HCT116 (cell line): ENCODE measurements at regions not wholly inside any gene's neighbourhood (a gene's known extent, or its start where the extent isn't known, plus 50 kb on each side); places are given as distances from the start of the nearest gene placed in this dataset.

ENCODE experiments used
- ATAC-seq: fragments of 200-7000 bp; cut with Tn5 transposase; 2 replicates; pipeline ENCODE4 v1.9.1; 2020; ENCODE audit warnings: mild to moderate bottlenecking, moderate library complexity
- BruUV-seq: library from RNA; stranded (reverse); fragments of 400-500 nt; replicated peaks from 2 replicates; lab custom pipeline; 2021; lab: Mats Ljungman, UMichigan
- CTCF ChIA-PET: fragments of 300-600 bp; sonication (Branson Sonifier 250); formaldehyde crosslinking; loops from one replicate; lab custom pipeline; 2021; ENCODE audit warnings: antibody characterized with exemption; lab: Charles Lee
- POLR2A ChIA-PET: fragments of 300-600, 350-600 bp; sonication (Branson Sonifier 250); formaldehyde crosslinking; loops from one replicate; lab custom pipeline; 2021; ENCODE audit warnings: antibody characterized with exemption; lab: Charles Lee
- RAD21 ChIA-PET, 2 experiments: fragments of 300-600 bp; sonication (Branson Sonifier 250); formaldehyde crosslinking; loops; one replicate each; lab custom pipeline; 2023; ENCODE audit warnings: low total read pairs in 2 of 2; ENCODE audit not compliant: uncharacterized antibody in 2 of 2, unreplicated experiment in 2 of 2, low non-redundant PET in 1 of 2; lab: Charles Lee
- DNase-seq: peaks from one replicate; pipeline ENCODE4 v3.0.0-alpha.2; 2010; ENCODE audit warnings: low read depth, low spot score
- H2AFZ ChIP-seq: fragments of 200-600 bp; shearing (Covaris generic), sonication (generic); 2 replicates; pipeline ENCODE4 v1.6.1; 2017; ENCODE audit warnings: low read depth, mixed run types, mixed read lengths, antibody characterized with exemption, low read length; ENCODE audit not compliant: poor library complexity, severe bottlenecking
- H3K27ac ChIP-seq: 2 replicates; pipeline ENCODE4 v1.5.1; 2012; ENCODE audit warnings: low read depth, low read length
- H3K27me3 ChIP-seq: fragments of 200-600 bp; sonication (generic); 2 replicates; pipeline ENCODE4 v1.6.1; 2016; ENCODE audit warnings: mixed run types, low read length, mixed read lengths; ENCODE audit not compliant: insufficient read depth
- H3K36me3 ChIP-seq, 2 experiments: fragments of 200-500 bp in 1 of 2; fragments of 200-600 bp in 1 of 2; sonication (Bioruptor generic) in 1 of 2; sonication (generic) in 1 of 2; 2 replicates each; pipeline versions ENCODE4 v1.5.1 to v1.6.1; 2014 to 2016; ENCODE audit warnings: low read length in 2 of 2, inconsistent platforms in 1 of 2, mixed read lengths in 1 of 2, mixed run types in 1 of 2; ENCODE audit not compliant: insufficient read depth in 2 of 2, control insufficient read depth in 1 of 2
- H3K4me1 ChIP-seq, 2 experiments: fragments of 200-600 bp in 1 of 2; sonication (generic) in 1 of 2; 2 replicates each; pipeline versions ENCODE4 v1.5.1 to v1.6.1; 2012 to 2017; ENCODE audit warnings: low read length in 2 of 2, inconsistent platforms in 1 of 2, mild to moderate bottlenecking in 1 of 2, mixed read lengths in 1 of 2, mixed run types in 1 of 2, moderate library complexity in 1 of 2; ENCODE audit not compliant: insufficient read depth in 2 of 2, control insufficient read depth in 1 of 2
- H3K4me2 ChIP-seq: fragments of 200-600 bp; sonication (generic); 2 replicates; pipeline ENCODE4 v1.6.1; 2017; ENCODE audit warnings: mixed run types, low read length, mixed read lengths
- H3K4me3 ChIP-seq, 2 experiments: fragments of 200-600 bp in 1 of 2; sonication (generic) in 1 of 2; replicated peaks in 1 of 2; 2 replicates each; pipeline ENCODE4 v1.5.1; 2011 to 2016; ENCODE audit warnings: low read length in 2 of 2, control low read depth in 1 of 2, low read depth in 1 of 2, mild to moderate bottlenecking in 1 of 2, mixed read lengths in 1 of 2, mixed run types in 1 of 2
- H3K79me2 ChIP-seq: fragments of 200-600 bp; sonication (generic); 2 replicates; pipeline ENCODE4 v1.6.1; 2017; ENCODE audit warnings: mild to moderate bottlenecking, mixed run types, low read length, moderate library complexity, mixed read lengths; ENCODE audit not compliant: insufficient read depth
- H3K9ac ChIP-seq: fragments of 200-600 bp; sonication (generic); 2 replicates; pipeline ENCODE4 v1.6.1; 2016; ENCODE audit warnings: low read length, mixed read lengths
- H3K9me2 ChIP-seq: fragments of 200-600 bp; sonication (generic), shearing (Covaris generic); 2 replicates; pipeline ENCODE4 v1.6.1; 2017; ENCODE audit warnings: mixed run types, mild to moderate bottlenecking, moderate library complexity; ENCODE audit not compliant: insufficient read depth
- H3K9me3 ChIP-seq, 2 experiments: fragments of 200-500 bp in 1 of 2; fragments of 200-600 bp in 1 of 2; sonication (Bioruptor generic) in 1 of 2; sonication (generic) in 1 of 2; 2 replicates each; pipeline ENCODE4 v1.6.1; 2014 to 2017; ENCODE audit warnings: low read length in 2 of 2, mixed read lengths in 2 of 2, inconsistent platforms in 1 of 2, low read depth in 1 of 2, mild to moderate bottlenecking in 1 of 2, mixed run types in 1 of 2, moderate library complexity in 1 of 2; ENCODE audit not compliant: control insufficient read depth in 1 of 2, insufficient read depth in 1 of 2
- H4K20me1 ChIP-seq: fragments of 200-600 bp; sonication (generic), shearing (Covaris generic); 2 replicates; pipeline ENCODE4 v1.6.1; 2017; ENCODE audit warnings: mixed run types, mild to moderate bottlenecking, moderate library complexity; ENCODE audit not compliant: insufficient read depth
- ATF3 ChIP-seq: IDR thresholded peaks from 2 replicates; pipeline ENCODE4 v1.6.1; 2012
- CBX3 ChIP-seq: IDR thresholded peaks from 2 replicates; pipeline ENCODE4 v1.6.1; 2012; ENCODE audit warnings: low read depth
- CEBPB ChIP-seq: IDR thresholded peaks from 2 replicates; pipeline ENCODE4 v1.6.1; 2012; ENCODE audit warnings: low read depth
- CTCF ChIP-seq, 3 experiments: fragments of 200-600 bp in 1 of 3; sonication (generic) in 1 of 3; IDR thresholded peaks in 2 of 3; conservative IDR thresholded peaks in 1 of 3; 2 replicates each; pipeline ENCODE4 v1.5.1; 2012 to 2017; ENCODE audit warnings: low read depth in 2 of 3, low read length in 2 of 3, antibody characterized with exemption in 1 of 3, borderline replicate concordance in 1 of 3, control low read depth in 1 of 3, mild to moderate bottlenecking in 1 of 3, mixed read lengths in 1 of 3, mixed run types in 1 of 3, moderate library complexity in 1 of 3; ENCODE audit not compliant: insufficient read depth in 1 of 3
- ELF1 ChIP-seq: IDR thresholded peaks from 2 replicates; pipeline ENCODE4 v1.6.1; 2012; ENCODE audit warnings: low read depth, borderline replicate concordance
- EZH2 ChIP-seq: fragments of 200-600 bp; sonication (generic); IDR thresholded peaks from 2 replicates; pipeline ENCODE4 v1.6.1; 2017; ENCODE audit warnings: antibody characterized with exemption, mixed run types
- EZH2phosphoT487 ChIP-seq: fragments of 200-600 bp; IDR thresholded peaks from 2 replicates; pipeline ENCODE4 v1.6.1; 2018; ENCODE audit warnings: antibody characterized with exemption, borderline replicate concordance
- FOSL1 ChIP-seq: IDR thresholded peaks from 2 replicates; pipeline ENCODE4 v1.6.1; 2012; ENCODE audit warnings: low read depth
- JUND ChIP-seq: IDR thresholded peaks from 2 replicates; pipeline ENCODE4 v1.6.1; 2012
- MAX ChIP-seq: IDR thresholded peaks from 2 replicates; pipeline ENCODE4 v1.6.1; 2012
- POLR2A ChIP-seq: IDR thresholded peaks from 2 replicates; pipeline ENCODE4 v1.7.0; 2011; ENCODE audit warnings: borderline replicate concordance; ENCODE audit not compliant: insufficient read depth, insufficient read length; ENCODE audit errors: extremely low read depth
- POLR2AphosphoS5 ChIP-seq: IDR thresholded peaks from 2 replicates; pipeline ENCODE4 v1.6.1; 2011; ENCODE audit warnings: mild to moderate bottlenecking, low read depth, low read length, moderate library complexity
- REST ChIP-seq: IDR thresholded peaks from 2 replicates; pipeline ENCODE4 v1.6.1; 2012; ENCODE audit warnings: low read depth
- SIN3A ChIP-seq: IDR thresholded peaks from 2 replicates; pipeline ENCODE4 v1.6.1; 2012; ENCODE audit warnings: low read depth
- SRF ChIP-seq: IDR thresholded peaks from 2 replicates; pipeline ENCODE4 v1.6.1; 2012; ENCODE audit warnings: low read depth
- TCF7L2 ChIP-seq: IDR thresholded peaks from 2 replicates; pipeline ENCODE4 v1.7.0; 2011; ENCODE audit warnings: borderline replicate concordance, inconsistent platforms; ENCODE audit not compliant: insufficient read depth, insufficient read length; ENCODE audit errors: extremely low read depth
- YY1 ChIP-seq: IDR thresholded peaks from 2 replicates; pipeline ENCODE4 v1.6.1; 2011; ENCODE audit warnings: low read length, low read depth, moderate library complexity, mild to moderate bottlenecking; ENCODE audit not compliant: insufficient replicate concordance; ENCODE audit errors: extremely low read depth
- ZFX ChIP-seq: fragments of 450-650 bp; IDR thresholded peaks from 2 replicates; pipeline ENCODE4 v1.6.1; 2017
- ZNF274 ChIP-seq: fragments of 200-500 bp; sonication (Bioruptor generic); IDR thresholded peaks from 2 replicates; pipeline ENCODE4 v1.6.1; 2014; ENCODE audit warnings: mild to moderate bottlenecking, low read depth, low read length, inconsistent platforms
- intact Hi-C: fragments of 100-400 bp; cut with micrococcal nuclease; formaldehyde crosslinking; loops from 2 replicates; pipeline ENCODE4 v1.10.0; 2022

GRCh38 chr6:125526007-125526720, 223.3 kb upstream of the HEY2 start (continued):
- no peak for TF ChIP-seq REST
- TF ChIP-seq SIN3A, result no peak
- no peak for TF ChIP-seq MAX
- no peak for TF ChIP-seq ATF3
- TF ChIP-seq FOSL1, result no peak

GRCh38 chr6:125528621-125529041, 220.8 kb upstream of the HEY2 start:
- Histone ChIP-seq H3K9ac (no peak overlapping the region), H3K4me2 (no peak overlapping the region), H3K36me3 (no peaks in the 10 kb centered on the region), H4K20me1 (no peaks in the 10 kb centered on the region), H3K79me2 (no peaks in the 10 kb centered on the region), H2AFZ (no peak overlapping the region), H3K27me3 (peaks cover 65% of the 10 kb centered on the region), H3K27ac (no peak overlapping the region), H3K9me2 (no peaks in the 10 kb centered on the region), H3K4me1 (no peaks in the 10 kb centered on the region), H3K9me3 (no peaks in the 10 kb centered on the region), H3K4me3 (no peak overlapping the region)
- intact Hi-C loops, result no loop called here
- TF ChIP-seq CTCF (IDR thresholded peaks at IDR 0.05 in 2 of 3, conservative IDR thresholded peaks at IDR 0.05 in 1 of 3; ENCODE audit: borderline replicate concordance in 1 of 3, insufficient read depth in 1 of 3, low read depth in 2 of 3, low read length in 2 of 3) (no peak), EZH2phosphoT487 (no peak), ZNF274 (no peak), POLR2A (no peak), POLR2AphosphoS5 (no peak), EZH2 (no peak), CEBPB (no peak), ELF1 (no peak), FOSL1 (no peak), JUND (no peak), TCF7L2 (no peak), CBX3 (no peak), ZFX (no peak), YY1 (no peak), SRF (no peak)
- BruUV-seq, result no TSS peak
- ChIA-PET POLR2A (no interaction called here), CTCF (no interaction called here), RAD21 (no interaction called here)
- ATAC-seq (no peak), DNase-seq (no peak)
